ENCODE measurements at regions not wholly inside any gene's neighbourhood (a gene's known extent, or its start where the extent isn't known, plus 50 kb on each side); places are given as distances from the start of the nearest gene placed in this dataset.

GRCh38 chr4:155494037-155494718 lies 117.4 kb upstream of the MAP9 start:
- H3K27ac ChIP-seq (ENCODE audit: low read depth, low read length, poor library complexity, severe bottlenecking), result no peak overlapping the region
- peaks cover 3% of the 10 kb centered on the region for H3K27me3 ChIP-seq (replicated peaks; ENCODE audit: insufficient read depth, low read depth, low read length, poor library complexity)
- POLR2A ChIA-PET (ENCODE audit: low non-redundant PET), result no interaction called here
- no peaks in the 10 kb centered on the region for H3K4me1 ChIP-seq (ENCODE audit: insufficient read depth, low read length, poor library complexity, severe bottlenecking)
- H3K36me3 ChIP-seq (ENCODE audit: insufficient read depth, low read length, poor library complexity, severe bottlenecking), result no peaks in the 10 kb centered on the region
- CTCF ChIA-PET, result interaction anchor here (0.6 kb wide), 1 partner anchor 29 kb away, joined by 3 read pairs; no protein-coding TSS in a partner anchor
- no peak overlapping the region for H3K4me3 ChIP-seq (ENCODE audit: low read depth, low read length, poor library complexity, severe bottlenecking)
- no peaks in the 10 kb centered on the region for H3K9me3 ChIP-seq (ENCODE audit: low read depth, low read length, poor library complexity, severe bottlenecking)
- BruUV-seq (replicated peaks), result no TSS peak
- TF ChIP-seq, protein P1, sequence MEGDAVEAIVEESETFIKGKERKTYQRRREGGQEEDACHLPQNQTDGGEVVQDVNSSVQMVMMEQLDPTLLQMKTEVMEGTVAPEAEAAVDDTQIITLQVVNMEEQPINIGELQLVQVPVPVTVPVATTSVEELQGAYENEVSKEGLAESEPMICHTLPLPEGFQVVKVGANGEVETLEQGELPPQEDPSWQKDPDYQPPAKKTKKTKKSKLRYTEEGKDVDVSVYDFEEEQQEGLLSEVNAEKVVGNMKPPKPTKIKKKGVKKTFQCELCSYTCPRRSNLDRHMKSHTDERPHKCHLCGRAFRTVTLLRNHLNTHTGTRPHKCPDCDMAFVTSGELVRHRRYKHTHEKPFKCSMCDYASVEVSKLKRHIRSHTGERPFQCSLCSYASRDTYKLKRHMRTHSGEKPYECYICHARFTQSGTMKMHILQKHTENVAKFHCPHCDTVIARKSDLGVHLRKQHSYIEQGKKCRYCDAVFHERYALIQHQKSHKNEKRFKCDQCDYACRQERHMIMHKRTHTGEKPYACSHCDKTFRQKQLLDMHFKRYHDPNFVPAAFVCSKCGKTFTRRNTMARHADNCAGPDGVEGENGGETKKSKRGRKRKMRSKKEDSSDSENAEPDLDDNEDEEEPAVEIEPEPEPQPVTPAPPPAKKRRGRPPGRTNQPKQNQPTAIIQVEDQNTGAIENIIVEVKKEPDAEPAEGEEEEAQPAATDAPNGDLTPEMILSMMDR (conservative IDR thresholded peaks at IDR 0.05; ENCODE audit: low read depth, low read length), result no peak
- TF ChIP-seq EZH2 (IDR thresholded peaks at IDR 0.05; ENCODE audit: borderline replicate concordance, low read depth, low read length, poor library complexity, severe bottlenecking), result no peak
- intact Hi-C loops (cut with micrococcal nuclease; ENCODE audit: unreplicated experiment), result no loop called here
- no peak for DNase-seq (ENCODE audit: low spot score)

DNA sequence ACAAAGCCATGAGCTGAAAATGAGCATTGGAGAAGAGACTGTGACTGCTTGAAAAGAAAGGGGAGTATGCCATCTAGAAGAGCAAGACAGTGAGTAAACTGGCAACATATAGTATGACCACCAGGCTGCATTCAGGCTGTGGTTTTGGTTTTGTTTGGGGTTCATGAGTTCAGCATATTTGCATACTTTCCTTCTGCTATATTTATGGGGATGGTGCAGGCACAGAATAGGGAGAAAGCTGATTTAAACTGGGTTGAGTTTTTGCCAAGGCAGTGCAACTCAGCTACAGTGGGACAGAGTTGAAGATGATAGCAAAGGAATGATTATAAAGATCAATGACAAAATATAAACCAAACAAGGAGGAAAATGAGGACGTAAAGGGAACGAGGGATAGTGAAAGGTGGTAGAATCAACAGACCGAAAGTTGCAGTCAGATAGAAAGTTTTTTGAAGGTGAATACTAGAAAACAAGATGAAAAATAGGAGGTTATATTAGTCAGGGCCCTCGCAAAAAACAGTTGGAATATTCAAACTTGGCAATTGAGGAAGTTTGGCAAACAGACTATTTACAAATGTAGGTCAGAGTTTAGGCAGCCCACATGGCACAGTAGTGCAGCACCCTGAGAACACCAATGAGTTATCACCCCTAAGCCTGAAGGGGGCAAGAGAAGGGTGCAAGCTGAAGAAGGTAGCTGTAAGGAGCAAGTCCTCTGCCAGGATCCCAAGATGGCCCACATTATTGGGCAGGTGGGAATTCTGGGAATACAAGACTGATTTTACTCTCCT lies 114.8 kb upstream of the MAP9 start:
- TF ChIP-seq, protein P1 (conservative IDR thresholded peaks at IDR 0.05; ENCODE audit: low read depth, low read length), result no peak
- no peak for TF ChIP-seq EZH2 (IDR thresholded peaks at IDR 0.05; ENCODE audit: borderline replicate concordance, low read depth, low read length, poor library complexity, severe bottlenecking)
- BruUV-seq (replicated peaks), result no TSS peak
- ChIA-PET POLR2A (ENCODE audit: low non-redundant PET) (no interaction called here), CTCF (no interaction called here)
- no peak for DNase-seq (ENCODE audit: low spot score)
- Histone ChIP-seq H3K4me3 (ENCODE audit: low read depth, low read length, poor library complexity, severe bottlenecking) (no peak overlapping the region), H3K4me1 (ENCODE audit: insufficient read depth, low read length, poor library complexity, severe bottlenecking) (no peaks in the 10 kb centered on the region), H3K36me3 (ENCODE audit: insufficient read depth, low read length, poor library complexity, severe bottlenecking) (no peaks in the 10 kb centered on the region), H3K9me3 (ENCODE audit: low read depth, low read length, poor library complexity, severe bottlenecking) (no peaks in the 10 kb centered on the region), H3K27me3 (replicated peaks; ENCODE audit: insufficient read depth, low read depth, low read length, poor library complexity) (peaks cover 3% of the 10 kb centered on the region), H3K27ac (ENCODE audit: low read depth, low read length, poor library complexity, severe bottlenecking) (no peak overlapping the region)
- intact Hi-C loops (cut with micrococcal nuclease; ENCODE audit: unreplicated experiment), result no loop called here

DNA sequence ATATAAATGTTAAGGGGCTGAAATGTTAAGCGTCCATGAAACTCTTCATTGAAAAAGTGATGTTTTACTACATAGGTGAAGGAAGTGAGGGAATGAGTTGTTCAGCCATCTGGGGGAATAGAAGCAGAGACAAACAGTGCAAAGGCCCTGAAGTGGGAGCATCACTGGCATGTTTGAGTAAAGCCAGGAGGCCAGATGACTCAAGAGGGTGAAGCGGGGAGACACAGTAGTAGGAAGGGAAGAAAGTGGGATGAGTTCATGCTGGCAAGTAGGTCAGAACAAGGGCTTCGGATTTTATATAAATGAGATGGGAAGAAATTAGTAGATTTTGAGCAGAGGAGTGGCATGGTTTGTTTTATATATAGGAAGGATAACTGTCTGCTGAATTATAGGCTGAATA lies 112.5 kb upstream of the MAP9 start:
- POLR2A ChIA-PET (ENCODE audit: low non-redundant PET), result no interaction called here
- H3K4me3 ChIP-seq (ENCODE audit: low read depth, low read length, poor library complexity, severe bottlenecking), result no peak overlapping the region
- no peak for DNase-seq (ENCODE audit: low spot score)
- H3K9me3 ChIP-seq (ENCODE audit: low read depth, low read length, poor library complexity, severe bottlenecking), result no peaks in the 10 kb centered on the region
- H3K27ac ChIP-seq (ENCODE audit: low read depth, low read length, poor library complexity, severe bottlenecking), result no peak overlapping the region
- H3K36me3 ChIP-seq (ENCODE audit: insufficient read depth, low read length, poor library complexity, severe bottlenecking), result no peaks in the 10 kb centered on the region
- peaks cover 3% of the 10 kb centered on the region for H3K27me3 ChIP-seq (replicated peaks; ENCODE audit: insufficient read depth, low read depth, low read length, poor library complexity)
- intact Hi-C loops (cut with micrococcal nuclease; ENCODE audit: unreplicated experiment), result no loop called here
- no peak for TF ChIP-seq EZH2 (IDR thresholded peaks at IDR 0.05; ENCODE audit: borderline replicate concordance, low read depth, low read length, poor library complexity, severe bottlenecking)
- TF ChIP-seq, protein P1 (conservative IDR thresholded peaks at IDR 0.05; ENCODE audit: low read depth, low read length), result no peak
- BruUV-seq (replicated peaks), result no TSS peak
- CTCF ChIA-PET, result no interaction called here
- no peaks in the 10 kb centered on the region for H3K4me1 ChIP-seq (ENCODE audit: insufficient read depth, low read length, poor library complexity, severe bottlenecking)
